ENCODE measurements at regions not wholly inside any gene's neighbourhood (a gene's known extent, or its start where the extent isn't known, plus 50 kb on each side); places are given as distances from the start of the nearest gene placed in this dataset.

DNA sequence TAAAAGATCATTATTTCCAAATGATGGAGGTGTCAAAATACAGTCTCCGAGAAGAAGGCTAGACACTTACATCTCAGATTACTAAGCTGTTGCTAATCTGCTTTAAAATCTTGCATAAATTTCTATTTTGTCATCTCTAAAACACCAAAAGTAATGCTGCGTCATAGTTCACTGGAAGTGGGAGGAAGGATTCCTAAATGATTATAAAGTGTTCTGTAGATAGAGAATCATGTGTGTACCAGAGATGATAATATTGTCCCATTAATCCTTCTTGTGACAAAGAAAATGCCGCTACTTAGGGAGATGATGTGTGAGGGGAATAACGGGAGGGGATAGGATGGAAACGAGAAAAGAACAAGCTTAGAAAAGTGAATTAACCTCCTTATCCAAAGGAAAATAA lies 268.6 kb downstream of the JRKL start:
- Histone ChIP-seq H3K4me3 (no peak overlapping the region), H3K4me1 (no peaks in the 10 kb centered on the region), H3K36me3 (no peaks in the 10 kb centered on the region), H3K27me3 (no peaks in the 10 kb centered on the region), H3K27ac (no peak overlapping the region), H3K9me3 (no peaks in the 10 kb centered on the region)
- DNase-seq (no peak), ATAC-seq (no peak)
- TF ChIP-seq, protein P1, sequence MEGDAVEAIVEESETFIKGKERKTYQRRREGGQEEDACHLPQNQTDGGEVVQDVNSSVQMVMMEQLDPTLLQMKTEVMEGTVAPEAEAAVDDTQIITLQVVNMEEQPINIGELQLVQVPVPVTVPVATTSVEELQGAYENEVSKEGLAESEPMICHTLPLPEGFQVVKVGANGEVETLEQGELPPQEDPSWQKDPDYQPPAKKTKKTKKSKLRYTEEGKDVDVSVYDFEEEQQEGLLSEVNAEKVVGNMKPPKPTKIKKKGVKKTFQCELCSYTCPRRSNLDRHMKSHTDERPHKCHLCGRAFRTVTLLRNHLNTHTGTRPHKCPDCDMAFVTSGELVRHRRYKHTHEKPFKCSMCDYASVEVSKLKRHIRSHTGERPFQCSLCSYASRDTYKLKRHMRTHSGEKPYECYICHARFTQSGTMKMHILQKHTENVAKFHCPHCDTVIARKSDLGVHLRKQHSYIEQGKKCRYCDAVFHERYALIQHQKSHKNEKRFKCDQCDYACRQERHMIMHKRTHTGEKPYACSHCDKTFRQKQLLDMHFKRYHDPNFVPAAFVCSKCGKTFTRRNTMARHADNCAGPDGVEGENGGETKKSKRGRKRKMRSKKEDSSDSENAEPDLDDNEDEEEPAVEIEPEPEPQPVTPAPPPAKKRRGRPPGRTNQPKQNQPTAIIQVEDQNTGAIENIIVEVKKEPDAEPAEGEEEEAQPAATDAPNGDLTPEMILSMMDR (IDR thresholded peaks at IDR 0.05): no peak
- intact Hi-C loops (cut with DNase I): no loop called here

DNA sequence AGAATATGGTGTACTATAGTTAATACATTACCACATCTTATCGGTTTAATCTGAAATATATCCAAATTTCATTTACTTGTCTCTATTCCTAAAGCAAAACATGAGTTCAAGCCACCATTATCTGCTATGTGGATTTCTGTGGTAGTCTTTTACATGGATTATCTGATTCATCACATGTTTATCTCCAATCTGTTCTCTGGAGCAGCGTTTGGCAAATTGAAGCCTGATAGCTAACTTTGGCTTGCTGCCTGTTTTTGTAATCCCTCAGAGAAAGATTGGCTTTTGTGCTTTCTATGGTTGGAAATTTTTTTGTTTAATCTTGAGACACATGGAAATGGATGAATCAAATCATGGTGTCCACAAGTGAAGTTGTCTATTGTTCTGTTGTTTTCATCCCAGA lies 274.3 kb downstream of the JRKL start:
- Histone ChIP-seq H3K4me1 (no peaks in the 10 kb centered on the region), H3K27ac (no peak overlapping the region), H3K27me3 (no peaks in the 10 kb centered on the region), H3K9me3 (no peaks in the 10 kb centered on the region), H3K4me3 (no peak overlapping the region), H3K36me3 (no peaks in the 10 kb centered on the region)
- DNase-seq (no peak), ATAC-seq (no peak)
- TF ChIP-seq, protein P1 (IDR thresholded peaks at IDR 0.05): no peak
- intact Hi-C loops (cut with DNase I): no loop called here

DNA sequence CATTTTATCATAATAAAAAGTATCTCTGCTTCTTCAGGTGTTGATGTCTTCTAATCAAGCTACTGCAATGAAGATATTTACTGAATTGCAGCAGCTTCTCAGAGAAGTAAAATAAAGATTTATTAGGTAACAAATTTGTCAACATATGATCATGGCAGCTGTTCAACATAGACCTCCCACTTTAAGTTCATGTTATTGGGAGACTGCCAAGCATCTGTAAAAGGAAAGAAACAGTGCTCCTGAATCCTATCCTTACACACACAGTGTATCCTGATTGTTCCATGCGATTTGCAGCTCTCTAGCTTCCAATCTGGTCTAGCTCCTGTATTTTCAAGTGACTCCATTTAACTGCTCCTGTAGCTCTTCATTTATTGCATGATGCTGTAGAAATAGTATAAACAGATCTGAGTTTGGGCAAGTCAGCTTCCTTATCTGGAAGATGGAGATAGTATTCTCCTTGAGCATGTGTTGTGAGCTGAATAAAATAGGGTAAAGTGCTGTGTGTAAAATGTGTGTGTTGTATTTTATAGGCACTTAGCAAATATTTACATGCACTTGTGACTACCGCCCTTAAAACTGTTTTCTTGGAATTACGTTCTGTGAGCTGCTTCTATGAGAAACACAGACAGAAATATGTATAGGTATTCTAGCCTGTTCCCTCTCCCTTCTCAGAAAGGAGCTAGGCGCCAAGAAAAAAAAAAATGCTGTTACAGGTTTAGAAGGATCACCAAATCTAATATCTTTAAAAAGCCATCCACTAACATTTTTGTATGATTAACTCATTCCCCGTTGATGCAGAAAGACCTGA lies 290.6 kb downstream of the JRKL start:
- no peak for DNase-seq
- no peaks in the 10 kb centered on the region for H3K36me3 ChIP-seq
- H3K4me3 ChIP-seq: no peak overlapping the region
- no peaks in the 10 kb centered on the region for H3K4me1 ChIP-seq
- no peaks in the 10 kb centered on the region for H3K27me3 ChIP-seq
- ATAC-seq: no peak
- no peak overlapping the region for H3K27ac ChIP-seq
- TF ChIP-seq, protein P1 (IDR thresholded peaks at IDR 0.05): no peak
- H3K9me3 ChIP-seq: no peaks in the 10 kb centered on the region
- intact Hi-C loops (cut with DNase I): no loop called here

DNA sequence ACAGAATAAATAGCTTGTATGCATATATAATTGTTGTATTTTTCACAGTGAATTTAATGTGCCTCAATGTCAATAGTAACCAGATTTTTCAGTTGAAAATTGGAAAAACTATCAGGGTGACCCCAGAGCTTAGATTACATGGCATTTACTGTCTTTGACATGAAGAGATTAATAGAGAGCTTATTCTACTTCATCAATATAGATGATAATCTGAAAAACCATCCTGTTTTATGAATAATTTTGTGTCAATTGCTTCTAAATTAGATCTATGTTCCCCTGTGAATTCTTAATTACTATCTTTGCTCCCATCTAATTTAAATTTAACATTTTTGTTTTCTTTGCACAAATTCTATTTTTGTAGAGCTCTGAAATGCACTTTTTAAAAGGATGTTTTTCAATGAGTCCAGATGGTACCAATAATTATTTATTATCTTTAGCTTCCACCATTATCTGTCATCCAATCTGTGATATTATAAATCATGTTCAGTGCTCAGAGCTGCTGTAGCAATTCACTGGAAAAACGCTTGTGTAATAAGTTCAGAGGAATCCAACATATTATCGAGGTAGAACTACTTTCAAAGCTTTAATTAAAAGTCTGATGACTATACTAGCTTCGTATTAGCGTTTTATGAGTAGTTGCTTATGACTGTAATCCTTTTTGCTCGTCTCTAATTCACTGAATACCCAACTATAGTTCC lies 291.4 kb downstream of the JRKL start:
- H3K27ac ChIP-seq: no peak overlapping the region
- intact Hi-C loops (cut with DNase I): no loop called here
- DNase-seq: no peak

DNA sequence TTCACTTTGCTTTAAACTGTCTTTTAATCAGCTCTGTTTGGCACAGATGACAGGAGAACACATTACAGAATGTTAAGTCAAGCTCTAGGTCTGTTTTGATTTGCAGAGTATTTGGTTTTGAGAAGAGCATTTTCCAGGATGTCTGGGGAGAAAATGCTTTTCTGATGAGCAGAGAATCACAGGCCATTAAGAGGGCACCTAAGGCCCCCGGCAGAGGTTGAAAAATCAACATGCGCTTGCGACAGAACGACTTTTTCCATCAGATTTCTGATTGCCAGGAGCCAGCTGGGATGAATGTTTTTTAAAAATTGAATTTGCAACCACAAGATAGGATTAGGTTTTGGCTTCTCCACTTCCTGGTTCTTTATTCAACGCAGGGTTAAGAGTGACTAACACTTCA lies 304.5 kb downstream of the JRKL start:
- Histone ChIP-seq H3K27ac (no peak overlapping the region), H3K4me1 (no peaks in the 10 kb centered on the region), H3K27me3 (no peaks in the 10 kb centered on the region), H3K9me3 (no peaks in the 10 kb centered on the region), H3K36me3 (no peaks in the 10 kb centered on the region), H3K4me3 (no peak overlapping the region)
- ATAC-seq (no peak), DNase-seq (no peak)
- TF ChIP-seq, protein P1 (IDR thresholded peaks at IDR 0.05): no peak
- intact Hi-C loops (cut with DNase I): no loop called here

More for the DNA sequence above, 291.4 kb downstream of the JRKL start:
- Histone ChIP-seq H3K36me3 (no peaks in the 10 kb centered on the region), H3K4me1 (no peaks in the 10 kb centered on the region), H3K27me3 (no peaks in the 10 kb centered on the region), H3K9me3 (no peaks in the 10 kb centered on the region), H3K4me3 (no peak overlapping the region)
- TF ChIP-seq, protein P1 (IDR thresholded peaks at IDR 0.05): no peak
- no peak for ATAC-seq

Measured in upper lobe of right lung (tissue), 1 donor.